IMR-90 (cell line): ENCODE measurements at regions not wholly inside any gene's neighbourhood (a gene's known extent, or its start where the extent isn't known, plus 50 kb on each side); places are given as distances from the start of the nearest gene placed in this dataset.

Experiments used
- ATAC-seq: fragments of 200-7000 bp; cut with Tn5 transposase; 2 replicates; pipeline ENCODE4 v1.9.1; 2020; ENCODE audit warnings: low read depth, mild to moderate bottlenecking, moderate library complexity
- BruUV-seq: library from RNA; stranded (reverse); fragments of 400-500 nt; replicated peaks from 2 replicates; lab custom pipeline; 2021; lab: Mats Ljungman, UMichigan
- CTCF ChIA-PET: fragments of 300-600 bp; formaldehyde crosslinking; extraction: SDS; loops from one replicate; lab custom pipeline; 2021; ENCODE audit warnings: antibody characterized with exemption; lab: Yijun Ruan, JAX
- POLR2A ChIA-PET: fragments of 300-600 bp; sonication (Branson Sonifier 250); formaldehyde crosslinking; loops from one replicate; lab custom pipeline; 2022; ENCODE audit warnings: antibody characterized with exemption; ENCODE audit not compliant: unreplicated experiment; lab: Charles Lee
- DNase-seq: peaks from one replicate; pipeline ENCODE4 v3.0.0; 2013
- H2AFZ ChIP-seq: replicated peaks from 2 replicates; pipeline ENCODE3; 2013; ENCODE audit warnings: low read length, mild to moderate bottlenecking; ENCODE audit not compliant: poor library complexity
- H2AK5ac ChIP-seq: 2 replicates; pipeline ENCODE4 v1.6.1; 2013; ENCODE audit warnings: low read depth, low read length, inconsistent platforms
- H2AK9ac ChIP-seq: replicated peaks from 2 replicates; pipeline ENCODE3; 2013; ENCODE audit warnings: mild to moderate bottlenecking, low read depth, low read length, moderate library complexity; ENCODE audit not compliant: poor library complexity
- H2BK120ac ChIP-seq: 2 replicates; pipeline ENCODE4 v1.6.1; 2013; ENCODE audit warnings: low read depth, low read length, inconsistent platforms
- H2BK15ac ChIP-seq: 3 replicates; pipeline ENCODE4 v1.6.1; 2013; ENCODE audit warnings: low read depth, low read length, inconsistent platforms
- H2BK20ac ChIP-seq: 2 replicates; pipeline ENCODE4 v1.6.1; 2013; ENCODE audit warnings: low read depth, mild to moderate bottlenecking, inconsistent platforms, low read length, moderate library complexity
- H2BK5ac ChIP-seq: 2 replicates; pipeline ENCODE4 v1.6.1; 2013; ENCODE audit warnings: mild to moderate bottlenecking, low read depth, low read length, inconsistent platforms; ENCODE audit not compliant: poor library complexity, severe bottlenecking
- H3K14ac ChIP-seq: replicated peaks from 2 replicates; pipeline ENCODE4 v1.6.1; 2013; ENCODE audit warnings: low read depth, low read length, inconsistent platforms
- H3K18ac ChIP-seq: 2 replicates; pipeline ENCODE4 v1.6.1; 2013; ENCODE audit warnings: low read depth, low read length, control low read depth
- H3K23ac ChIP-seq: 2 replicates; pipeline ENCODE4 v1.6.1; 2013; ENCODE audit warnings: low read depth, low read length, inconsistent platforms
- H3K27ac ChIP-seq: 2 replicates; pipeline ENCODE4 v1.5.1; 2013; ENCODE audit warnings: mild to moderate bottlenecking, control low read depth, low read length; ENCODE audit not compliant: insufficient read depth
- H3K27me3 ChIP-seq: 2 replicates; pipeline ENCODE4 v1.6.1; 2013; ENCODE audit warnings: low read length; ENCODE audit not compliant: control insufficient read depth, insufficient read depth
- H3K36me3 ChIP-seq: 2 replicates; pipeline ENCODE4 v1.6.1; 2013; ENCODE audit warnings: low read length, mixed read lengths; ENCODE audit not compliant: control insufficient read depth, insufficient read depth
- H3K4ac ChIP-seq: 2 replicates; pipeline ENCODE4 v1.6.1; 2013; ENCODE audit warnings: low read depth, low read length, inconsistent platforms
- H3K4me1 ChIP-seq: 2 replicates; pipeline ENCODE4 v1.6.1; 2013; ENCODE audit warnings: low read length, mixed read lengths; ENCODE audit not compliant: control insufficient read depth, insufficient read depth
- H3K4me2 ChIP-seq: 2 replicates; pipeline ENCODE4 v1.6.1; 2013; ENCODE audit warnings: low read depth, mild to moderate bottlenecking, control low read depth, low read length, moderate library complexity
- H3K4me3 ChIP-seq: 2 replicates; pipeline ENCODE4 v1.5.1; 2013; ENCODE audit warnings: low read depth, mild to moderate bottlenecking, control low read depth, low read length, moderate library complexity; ENCODE audit not compliant: insufficient read depth
- H3K56ac ChIP-seq: 2 replicates; pipeline ENCODE4 v1.6.1; 2013; ENCODE audit warnings: low read length, inconsistent platforms; ENCODE audit not compliant: insufficient read depth; ENCODE audit errors: extremely low read depth
- H3K79me1 ChIP-seq, 2 experiments: 2 replicates each; pipeline ENCODE4 v1.6.1; 2013; ENCODE audit warnings: low read length in 2 of 2, inconsistent platforms in 1 of 2, low read depth in 1 of 2
- H3K9ac ChIP-seq: 2 replicates; pipeline ENCODE4 v1.6.1; 2013; ENCODE audit warnings: low read depth, low read length, control low read depth
- H3K9me1 ChIP-seq: 2 replicates; pipeline ENCODE4 v1.6.1; 2013; ENCODE audit warnings: low read length, inconsistent platforms; ENCODE audit not compliant: insufficient read depth
- H3K9me3 ChIP-seq: 2 replicates; pipeline ENCODE4 v1.6.1; 2013; ENCODE audit warnings: low read length; ENCODE audit not compliant: control insufficient read depth, insufficient read depth
- H4K20me1 ChIP-seq: 2 replicates; pipeline ENCODE4 v1.6.1; 2013; ENCODE audit warnings: low read length, inconsistent platforms; ENCODE audit not compliant: insufficient read depth
- H4K5ac ChIP-seq: 2 replicates; pipeline ENCODE4 v1.6.1; 2013; ENCODE audit warnings: mild to moderate bottlenecking, low read depth, low read length, control low read depth
- H4K8ac ChIP-seq, 2 experiments: 2 replicates each; pipeline ENCODE4 v1.6.1; 2013; ENCODE audit warnings: low read depth in 2 of 2, low read length in 2 of 2, control low read depth in 1 of 2, inconsistent platforms in 1 of 2
- H4K91ac ChIP-seq: 2 replicates; pipeline ENCODE4 v1.6.1; 2013; ENCODE audit warnings: low read depth, low read length, inconsistent platforms; ENCODE audit not compliant: insufficient read depth
- BHLHE40 ChIP-seq: fragments of 150-350 bp; IDR thresholded peaks from 2 replicates; pipeline ENCODE4 v1.6.1; 2016; ENCODE audit warnings: mild to moderate bottlenecking, low read depth, low read length
- CEBPB ChIP-seq: IDR thresholded peaks from 2 replicates; pipeline ENCODE4 v1.6.1; 2012; ENCODE audit warnings: low read depth, low read length, improper control_type of control experiment
- CHD1 ChIP-seq: IDR thresholded peaks from 2 replicates; pipeline ENCODE4 v1.6.1; 2012; ENCODE audit warnings: low read depth, low read length, improper control_type of control experiment
- FOS ChIP-seq: fragments of 150-350 bp; IDR thresholded peaks from 2 replicates; pipeline ENCODE4 v1.6.1; 2016; ENCODE audit warnings: low read depth, low read length
- MAFK ChIP-seq: IDR thresholded peaks from 2 replicates; pipeline ENCODE4 v1.6.1; 2012; ENCODE audit warnings: low read depth, low read length, improper control_type of control experiment
- MAZ ChIP-seq: IDR thresholded peaks from 2 replicates; pipeline ENCODE4 v1.6.1; 2012; ENCODE audit warnings: low read depth, mild to moderate bottlenecking, low read length, improper control_type of control experiment, moderate library complexity, borderline replicate concordance
- MXI1 ChIP-seq: IDR thresholded peaks from 2 replicates; pipeline ENCODE4 v1.6.1; 2012; ENCODE audit warnings: low read depth, mild to moderate bottlenecking, low read length, moderate library complexity, borderline replicate concordance
- NFE2L2 ChIP-seq: fragments of 150-350 bp; IDR thresholded peaks from 2 replicates; pipeline ENCODE4 v1.6.1; 2016; ENCODE audit warnings: low read depth, mild to moderate bottlenecking, low read length
- POLR2A ChIP-seq: IDR thresholded peaks from 2 replicates; pipeline ENCODE4 v1.6.1; 2012; ENCODE audit warnings: mild to moderate bottlenecking, low read depth, low read length
- RAD21 ChIP-seq: IDR thresholded peaks from 2 replicates; pipeline ENCODE4 v1.6.1; 2012; ENCODE audit warnings: low read length, improper control_type of control experiment
- RCOR1 ChIP-seq: IDR thresholded peaks from 2 replicates; pipeline ENCODE4 v1.6.1; 2012; ENCODE audit warnings: mild to moderate bottlenecking, low read length, improper control_type of control experiment; ENCODE audit not compliant: insufficient replicate concordance
- RFX5 ChIP-seq: IDR thresholded peaks from 2 replicates; pipeline ENCODE4 v1.8.0; 2012; ENCODE audit warnings: low read depth, mild to moderate bottlenecking, low read length, moderate library complexity
- SMC3 ChIP-seq: fragments of 150-350 bp; IDR thresholded peaks from 2 replicates; pipeline ENCODE4 v1.6.1; 2016; ENCODE audit warnings: low read depth, mild to moderate bottlenecking, antibody characterized with exemption, low read length, moderate library complexity
- WGBS, 2 experiments: methylation state at CpG; one replicate each; pipeline versions ENCODE4 v1.1.5 to v1.1.7; 2013; ENCODE audit warnings: missing lambda C conversion rate in 2 of 2; ENCODE audit not compliant: insufficient read length in 1 of 2; ENCODE audit errors: extremely low coverage in 2 of 2; 5-methylcytosine and 5-hydroxymethylcytosine counted together
- dilution Hi-C: fragments of 300-500 bp; cut with HindIII; formaldehyde crosslinking; loops from one replicate; pipeline ENCODE4 v1.14.3; 2018; ENCODE audit warnings: low sequenced_read_pairs; ENCODE audit not compliant: unreplicated experiment
- in situ Hi-C: fragments of 300-500 bp; cut with MboI; formaldehyde crosslinking; loops from 3 replicates; pipeline ENCODE4 v1.14.3; 2019; ENCODE audit warnings: low sequenced_read_pairs, inconsistent platforms, mixed read lengths
- intact Hi-C: fragments of 100-400 bp; cut with micrococcal nuclease; formaldehyde crosslinking; loops from 2 replicates; pipeline ENCODE4 v1.10.0; 2022
- TF ChIP-seq, protein P1 (sequence below): conservative IDR thresholded peaks from 2 replicates; pipeline ENCODE4 v1.5.1; 2012; ENCODE audit warnings: mild to moderate bottlenecking, low read depth, low read length, improper control_type of control experiment
- TF ChIP-seq, protein P2 (sequence below): fragments of 150-350 bp; IDR thresholded peaks from 2 replicates; pipeline ENCODE4 v1.6.1; 2016; ENCODE audit warnings: low read depth, mild to moderate bottlenecking, low read length, moderate library complexity, borderline replicate concordance
- TF ChIP-seq, protein P3 (sequence below): fragments of 150-350 bp; IDR thresholded peaks from 2 replicates; pipeline ENCODE4 v1.6.1; 2017; ENCODE audit warnings: mild to moderate bottlenecking, antibody characterized with exemption, low read length, low read depth

DNA sequence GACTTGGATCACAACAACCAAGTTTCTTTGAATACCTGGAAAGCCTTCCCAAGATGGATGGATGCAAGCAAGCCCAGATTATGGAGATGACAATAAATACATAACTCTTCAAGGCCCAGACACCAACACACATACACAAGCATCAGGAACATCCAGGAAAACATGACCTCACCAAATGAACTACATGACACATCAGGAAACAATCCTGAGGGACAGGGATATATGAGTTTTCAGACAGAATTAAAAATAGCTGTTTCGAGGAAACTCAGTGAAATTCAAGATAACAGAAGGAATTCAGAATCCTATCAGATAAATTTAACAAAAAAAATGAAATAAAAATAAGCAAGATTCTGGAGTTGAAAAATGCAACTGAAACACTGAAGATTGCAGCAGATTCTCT is 659.4 kb downstream of the METTL15 start:
- ATAC-seq: no peak
- in situ Hi-C loops: no loop called here
- H4K20me1 ChIP-seq: no peaks in the 10 kb centered on the region
- DNase-seq: peak; percentile 59
- H3K56ac ChIP-seq: no peak overlapping the region
- no peak overlapping the region for H3K4me2 ChIP-seq
- H3K9me1 ChIP-seq: peaks cover 3% of the 10 kb centered on the region; the same call in 1 of the 2 replicates
- H4K8ac ChIP-seq: peak overlapping the region; percentile 44; a peak in 3 of 4 replicates
- no peaks in the 10 kb centered on the region for H3K79me1 ChIP-seq
- peak overlapping the region; percentile 59 for H3K4ac ChIP-seq
- H3K9ac ChIP-seq: no peak overlapping the region
- peak overlapping the region; percentile 86 for H2BK120ac ChIP-seq
- H2AFZ ChIP-seq: no peak overlapping the region
- 0 out of 2 replicates have a peak overlapping the region, but pooled peaks have one; percentile 78 for H4K91ac ChIP-seq
- H3K27ac ChIP-seq: no peak overlapping the region
- H3K36me3 ChIP-seq: no peaks in the 10 kb centered on the region
- H3K23ac ChIP-seq: no peak overlapping the region; the same call in 1 of the 2 replicates
- H2AK9ac ChIP-seq: no peak overlapping the region
- no peak overlapping the region for H3K4me3 ChIP-seq
- intact Hi-C loops: loop anchor here (5.0 kb wide), 1 partner anchor 40 kb away; no protein-coding TSS in a partner anchor
- ChIA-PET POLR2A (interaction anchor here (0.9 kb wide), 1 partner anchor 8 kb away, joined by 3 read pairs; no protein-coding TSS in a partner anchor), CTCF (no interaction called here)
- H3K27me3 ChIP-seq: no peaks in the 10 kb centered on the region
- peak overlapping the region; percentile 94; the same call in 1 of the 2 replicates for H4K5ac ChIP-seq
- no TSS peak for BruUV-seq
- peak overlapping the region; percentile 92 for H2BK20ac ChIP-seq
- peak overlapping the region; percentile 57; the same call in 1 of the 2 replicates for H3K18ac ChIP-seq
- H2BK5ac ChIP-seq: peak overlapping the region; percentile 40
- H3K9me3 ChIP-seq: peaks cover 2% of the 10 kb centered on the region; the same call in 1 of the 2 replicates
- dilution Hi-C loops: no loop called here
- H2AK5ac ChIP-seq: no peak overlapping the region; the same call in 1 of the 2 replicates
- WGBS, 2 experiments: no CpG with 5 or more reads among the region's 1 CpG
- peak overlapping the region; percentile 58 for H3K14ac ChIP-seq
- peaks cover 4% of the 10 kb centered on the region; the same call in 1 of the 2 replicates for H3K4me1 ChIP-seq
- H2BK15ac ChIP-seq: 0 out of 3 replicates have a peak overlapping the region, but pooled peaks have one; percentile 66
- TF ChIP-seq CEBPB: no peak
- no peak for TF ChIP-seq FOS
- no peak for TF ChIP-seq SMC3
- no peak for TF ChIP-seq MXI1
- TF ChIP-seq POLR2A: no peak
- TF ChIP-seq NFE2L2: no peak
- TF ChIP-seq RAD21: no peak
- TF ChIP-seq, protein P1, sequence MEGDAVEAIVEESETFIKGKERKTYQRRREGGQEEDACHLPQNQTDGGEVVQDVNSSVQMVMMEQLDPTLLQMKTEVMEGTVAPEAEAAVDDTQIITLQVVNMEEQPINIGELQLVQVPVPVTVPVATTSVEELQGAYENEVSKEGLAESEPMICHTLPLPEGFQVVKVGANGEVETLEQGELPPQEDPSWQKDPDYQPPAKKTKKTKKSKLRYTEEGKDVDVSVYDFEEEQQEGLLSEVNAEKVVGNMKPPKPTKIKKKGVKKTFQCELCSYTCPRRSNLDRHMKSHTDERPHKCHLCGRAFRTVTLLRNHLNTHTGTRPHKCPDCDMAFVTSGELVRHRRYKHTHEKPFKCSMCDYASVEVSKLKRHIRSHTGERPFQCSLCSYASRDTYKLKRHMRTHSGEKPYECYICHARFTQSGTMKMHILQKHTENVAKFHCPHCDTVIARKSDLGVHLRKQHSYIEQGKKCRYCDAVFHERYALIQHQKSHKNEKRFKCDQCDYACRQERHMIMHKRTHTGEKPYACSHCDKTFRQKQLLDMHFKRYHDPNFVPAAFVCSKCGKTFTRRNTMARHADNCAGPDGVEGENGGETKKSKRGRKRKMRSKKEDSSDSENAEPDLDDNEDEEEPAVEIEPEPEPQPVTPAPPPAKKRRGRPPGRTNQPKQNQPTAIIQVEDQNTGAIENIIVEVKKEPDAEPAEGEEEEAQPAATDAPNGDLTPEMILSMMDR: no peak
- no peak for TF ChIP-seq CHD1
- TF ChIP-seq RFX5: no peak
- TF ChIP-seq, protein P2, sequence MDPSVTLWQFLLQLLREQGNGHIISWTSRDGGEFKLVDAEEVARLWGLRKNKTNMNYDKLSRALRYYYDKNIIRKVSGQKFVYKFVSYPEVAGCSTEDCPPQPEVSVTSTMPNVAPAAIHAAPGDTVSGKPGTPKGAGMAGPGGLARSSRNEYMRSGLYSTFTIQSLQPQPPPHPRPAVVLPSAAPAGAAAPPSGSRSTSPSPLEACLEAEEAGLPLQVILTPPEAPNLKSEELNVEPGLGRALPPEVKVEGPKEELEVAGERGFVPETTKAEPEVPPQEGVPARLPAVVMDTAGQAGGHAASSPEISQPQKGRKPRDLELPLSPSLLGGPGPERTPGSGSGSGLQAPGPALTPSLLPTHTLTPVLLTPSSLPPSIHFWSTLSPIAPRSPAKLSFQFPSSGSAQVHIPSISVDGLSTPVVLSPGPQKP: no peak
- TF ChIP-seq BHLHE40: no peak
- TF ChIP-seq, protein P3, sequence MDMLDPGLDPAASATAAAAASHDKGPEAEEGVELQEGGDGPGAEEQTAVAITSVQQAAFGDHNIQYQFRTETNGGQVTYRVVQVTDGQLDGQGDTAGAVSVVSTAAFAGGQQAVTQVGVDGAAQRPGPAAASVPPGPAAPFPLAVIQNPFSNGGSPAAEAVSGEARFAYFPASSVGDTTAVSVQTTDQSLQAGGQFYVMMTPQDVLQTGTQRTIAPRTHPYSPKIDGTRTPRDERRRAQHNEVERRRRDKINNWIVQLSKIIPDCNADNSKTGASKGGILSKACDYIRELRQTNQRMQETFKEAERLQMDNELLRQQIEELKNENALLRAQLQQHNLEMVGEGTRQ: no peak
- TF ChIP-seq MAZ: no peak
- no peak for TF ChIP-seq MAFK
- no peak for TF ChIP-seq RCOR1
